Left ventricle myocardium inferior (tissue), 1 donor: ENCODE measurements at regions not wholly inside any gene's neighbourhood (a gene's known extent, or its start where the extent isn't known, plus 50 kb on each side); places are given as distances from the start of the nearest gene placed in this dataset.
A peak's percentile ranks its signal among the peaks of the same experiment; 100 is the strongest.

Source experiments
- DNase-seq: peaks from one replicate; pipeline ENCODE4 v3.0.0-alpha.2; 2020
- H3K27ac ChIP-seq: fragments of 200-600 bp; replicated peaks from 2 replicates; pipeline ENCODE4 v1.8.0; 2021
- H3K27me3 ChIP-seq: fragments of 200-600 bp; 2 replicates; pipeline ENCODE4 v1.8.0; 2021; ENCODE audit warnings: low read depth
- H3K36me3 ChIP-seq: fragments of 200-600 bp; 2 replicates; pipeline ENCODE4 v1.8.0; 2021
- H3K4me1 ChIP-seq: fragments of 200-600 bp; 2 replicates; pipeline ENCODE4 v1.8.0; 2021
- H3K4me3 ChIP-seq: fragments of 200-600 bp; 2 replicates; pipeline ENCODE4 v1.8.0; 2021; ENCODE audit warnings: mild to moderate bottlenecking, moderate library complexity
- H3K9me3 ChIP-seq: fragments of 200-600 bp; replicated peaks from 2 replicates; pipeline ENCODE4 v1.8.0; 2021
- intact Hi-C: fragments of 100-400 bp; cut with micrococcal nuclease; formaldehyde crosslinking; loops from one replicate; pipeline ENCODE4 v1.11.0; 2022
- TF ChIP-seq, protein P1 (sequence below): fragments of 200-600 bp; IDR thresholded peaks from 2 replicates; pipeline ENCODE4 v1.8.0; 2021; ENCODE audit warnings: antibody characterized with exemption, mild to moderate bottlenecking, borderline replicate concordance
- donor health status: DM: no; HTN: yes; CAD: no; lungs with severe emphysema.

DNA sequence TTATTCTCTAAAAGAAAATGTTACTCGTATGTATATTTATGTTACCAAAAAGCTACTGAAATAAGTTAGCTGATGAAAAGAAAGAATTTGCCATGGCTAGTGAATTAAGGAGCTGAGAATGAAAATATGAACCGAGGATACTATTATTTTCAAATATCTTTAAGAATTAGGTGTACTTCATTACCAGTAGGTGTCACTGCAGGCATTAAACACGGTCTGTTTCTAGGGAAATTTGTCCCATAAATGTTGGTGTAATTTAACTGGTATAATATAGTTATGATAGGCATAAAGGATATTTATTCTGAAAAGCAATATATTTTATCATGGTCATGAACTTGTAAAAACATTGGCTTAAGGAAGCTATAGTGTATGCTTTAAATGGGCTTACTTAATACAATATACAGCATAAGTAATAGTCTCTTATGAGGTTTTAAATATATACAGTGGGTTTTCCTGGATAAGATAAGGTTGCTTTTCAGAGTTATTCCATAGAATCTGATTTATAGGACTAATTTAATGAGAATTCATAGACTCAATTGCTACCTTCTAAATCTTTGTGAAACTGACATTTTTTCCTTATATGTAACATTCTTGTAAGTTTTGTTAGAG, 72.4 kb upstream of the MPDZ start:
- H3K27ac ChIP-seq: no peak overlapping the region
- TF ChIP-seq, protein P1, sequence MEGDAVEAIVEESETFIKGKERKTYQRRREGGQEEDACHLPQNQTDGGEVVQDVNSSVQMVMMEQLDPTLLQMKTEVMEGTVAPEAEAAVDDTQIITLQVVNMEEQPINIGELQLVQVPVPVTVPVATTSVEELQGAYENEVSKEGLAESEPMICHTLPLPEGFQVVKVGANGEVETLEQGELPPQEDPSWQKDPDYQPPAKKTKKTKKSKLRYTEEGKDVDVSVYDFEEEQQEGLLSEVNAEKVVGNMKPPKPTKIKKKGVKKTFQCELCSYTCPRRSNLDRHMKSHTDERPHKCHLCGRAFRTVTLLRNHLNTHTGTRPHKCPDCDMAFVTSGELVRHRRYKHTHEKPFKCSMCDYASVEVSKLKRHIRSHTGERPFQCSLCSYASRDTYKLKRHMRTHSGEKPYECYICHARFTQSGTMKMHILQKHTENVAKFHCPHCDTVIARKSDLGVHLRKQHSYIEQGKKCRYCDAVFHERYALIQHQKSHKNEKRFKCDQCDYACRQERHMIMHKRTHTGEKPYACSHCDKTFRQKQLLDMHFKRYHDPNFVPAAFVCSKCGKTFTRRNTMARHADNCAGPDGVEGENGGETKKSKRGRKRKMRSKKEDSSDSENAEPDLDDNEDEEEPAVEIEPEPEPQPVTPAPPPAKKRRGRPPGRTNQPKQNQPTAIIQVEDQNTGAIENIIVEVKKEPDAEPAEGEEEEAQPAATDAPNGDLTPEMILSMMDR: peak; percentile 79
- no peaks in the 10 kb centered on the region for H3K36me3 ChIP-seq
- DNase-seq: no peak
- H3K4me1 ChIP-seq: no peaks in the 10 kb centered on the region
- H3K4me3 ChIP-seq: no peak overlapping the region
- H3K27me3 ChIP-seq: no peaks in the 10 kb centered on the region
- no peaks in the 10 kb centered on the region for H3K9me3 ChIP-seq
- intact Hi-C loops: loop anchor here (10.0 kb wide), 1 partner anchor 1053 kb away; no protein-coding TSS in a partner anchor

DNA sequence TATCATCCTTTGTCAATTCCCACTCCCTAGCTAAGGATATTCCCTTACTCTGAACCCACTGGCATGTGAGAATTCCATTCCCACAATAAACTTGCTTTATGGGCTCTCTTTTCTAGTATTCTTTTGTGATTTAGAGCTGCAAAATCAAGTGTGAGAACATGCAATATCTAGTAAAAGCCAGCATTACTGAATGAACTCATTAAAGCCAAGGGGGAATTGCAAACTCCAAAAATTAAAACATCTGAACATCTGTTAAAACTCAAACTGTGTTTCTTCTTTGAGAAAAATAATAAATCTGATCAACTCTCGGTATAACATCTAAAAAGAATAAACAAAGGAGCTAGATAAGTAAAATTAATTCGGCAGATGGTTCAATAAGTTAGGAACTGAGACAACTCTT, 53.1 kb upstream of the MPDZ start:
- H3K4me3 ChIP-seq: no peak overlapping the region
- intact Hi-C loops: no loop called here
- H3K27ac ChIP-seq: peak overlapping the region; percentile 17
- no peaks in the 10 kb centered on the region for H3K27me3 ChIP-seq
- TF ChIP-seq, protein P1: no peak
- no peak for DNase-seq
- H3K4me1 ChIP-seq: peaks cover 21% of the 10 kb centered on the region
- H3K36me3 ChIP-seq: no peaks in the 10 kb centered on the region
- no peaks in the 10 kb centered on the region for H3K9me3 ChIP-seq

DNA sequence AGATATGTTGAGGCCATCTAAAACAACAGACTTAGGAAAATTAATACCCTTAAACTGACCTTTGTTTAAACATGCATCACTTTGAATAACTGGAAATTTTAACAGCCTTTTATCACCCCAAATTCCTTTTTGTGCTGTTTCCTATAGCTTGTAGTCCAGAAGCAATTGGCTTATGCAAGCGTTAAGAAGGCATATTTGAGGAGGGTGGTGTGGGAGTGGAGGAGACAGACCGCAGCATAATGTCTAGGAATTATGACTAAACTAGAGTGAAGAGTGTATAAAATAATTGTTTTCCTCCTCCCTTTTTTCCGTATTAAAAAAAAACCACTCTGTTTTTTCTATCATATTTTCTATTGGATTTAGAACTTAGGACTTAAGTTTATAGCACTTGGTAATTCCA, 51.8 kb upstream of the MPDZ start:
- intact Hi-C loops: no loop called here
- no peaks in the 10 kb centered on the region for H3K27me3 ChIP-seq
- TF ChIP-seq, protein P1: no peak
- no peak for DNase-seq
- H3K27ac ChIP-seq: peak overlapping the region; percentile 58
- H3K36me3 ChIP-seq: no peaks in the 10 kb centered on the region
- peaks cover 21% of the 10 kb centered on the region for H3K4me1 ChIP-seq
- H3K4me3 ChIP-seq: no peak overlapping the region
- no peaks in the 10 kb centered on the region for H3K9me3 ChIP-seq

DNA sequence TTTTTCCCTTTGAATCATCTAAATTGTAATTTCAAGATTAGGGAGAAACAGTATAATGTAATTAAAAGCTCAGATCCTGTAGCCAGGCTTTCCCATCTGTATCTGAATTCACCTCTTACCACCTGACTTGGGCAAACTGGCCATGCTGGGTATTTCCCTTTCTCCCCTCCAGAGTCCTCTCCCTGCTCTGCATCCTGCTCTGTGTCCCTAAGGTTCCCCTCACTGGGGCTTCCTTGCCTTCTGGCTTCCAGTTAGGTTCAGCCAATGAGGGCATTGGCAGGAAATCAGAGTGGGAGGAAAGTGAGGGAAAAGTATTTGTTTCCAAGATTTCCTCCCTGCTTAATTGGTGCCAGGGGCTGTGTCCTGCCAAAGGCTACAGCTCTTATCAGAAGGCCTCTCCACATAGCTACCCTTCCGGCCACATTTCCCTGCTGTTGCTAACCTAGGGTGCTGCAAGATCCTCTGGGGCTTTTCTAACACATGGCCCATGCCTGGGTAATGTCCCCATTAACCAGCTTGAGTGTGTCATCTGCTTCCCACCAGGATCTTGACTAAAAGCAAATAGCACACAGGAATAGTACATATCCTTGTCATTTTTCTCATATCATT, 51.0 kb upstream of the MPDZ start:
- peak overlapping the region; percentile 58 for H3K27ac ChIP-seq
- peaks cover 21% of the 10 kb centered on the region for H3K4me1 ChIP-seq
- no peaks in the 10 kb centered on the region for H3K27me3 ChIP-seq
- H3K4me3 ChIP-seq: no peak overlapping the region
- DNase-seq: peak; percentile 50
- no peaks in the 10 kb centered on the region for H3K36me3 ChIP-seq
- TF ChIP-seq, protein P1: no peak
- intact Hi-C loops: no loop called here
- no peaks in the 10 kb centered on the region for H3K9me3 ChIP-seq
